Keratinocyte (primary cell): ENCODE measurements at regions not wholly inside any gene's neighbourhood (a gene's known extent, or its start where the extent isn't known, plus 50 kb on each side); places are given as distances from the start of the nearest gene placed in this dataset.

Experiments used
- DNase-seq: peaks from one replicate; pipeline ENCODE4 v3.0.0-alpha.2; 2011; ENCODE audit warnings: low read depth, missing footprints, low spot score
- FAIRE-seq: peaks from 2 replicates; lab custom pipeline; 2011; peaks lifted over from hg19 to GRCh38; lab: Jason Lieb, UNC
- H2AFZ ChIP-seq: 2 replicates; pipeline ENCODE4 v1.6.0; 2012; ENCODE audit warnings: low read length, control low read depth, inconsistent platforms; ENCODE audit not compliant: control insufficient read depth
- H3K27ac ChIP-seq: 2 replicates; pipeline ENCODE4 v1.5.1; 2011; ENCODE audit warnings: low read length; ENCODE audit not compliant: control insufficient read depth, insufficient read depth
- H3K27me3 ChIP-seq: 3 replicates; pipeline ENCODE4 v1.6.0; 2011; ENCODE audit warnings: low read length; ENCODE audit not compliant: control insufficient read depth, insufficient read depth; ENCODE audit errors: extremely low read depth
- H3K36me3 ChIP-seq, 2 experiments: 2 replicates in 1 of 2; 3 replicates in 1 of 2; pipeline ENCODE4 v1.5.1; 2011; ENCODE audit warnings: low read length in 2 of 2, mild to moderate bottlenecking in 1 of 2; ENCODE audit not compliant: control insufficient read depth in 2 of 2, insufficient read depth in 2 of 2; ENCODE audit errors: extremely low read depth in 1 of 2
- H3K4me1 ChIP-seq: 3 replicates; pipeline ENCODE4 v1.5.1; 2011; ENCODE audit warnings: low read length; ENCODE audit not compliant: control insufficient read depth, insufficient read depth; ENCODE audit errors: extremely low read depth
- H3K4me2 ChIP-seq: 3 replicates; pipeline ENCODE4 v1.6.0; 2011; ENCODE audit warnings: low read depth, low read length; ENCODE audit not compliant: control insufficient read depth, insufficient read depth; ENCODE audit errors: extremely low read depth
- H3K4me3 ChIP-seq, 3 experiments: fragments of 200-600 bp in 1 of 3; sonication (generic) in 1 of 3; 2 replicates in 2 of 3; 3 replicates in 1 of 3; pipeline ENCODE4 v1.5.1; 2011 to 2016; ENCODE audit warnings: low read length in 3 of 3, mild to moderate bottlenecking in 3 of 3, control low read depth in 2 of 3, inconsistent platforms in 1 of 3, low read depth in 1 of 3, mixed read lengths in 1 of 3, mixed run types in 1 of 3, moderate library complexity in 1 of 3; ENCODE audit not compliant: control insufficient read depth in 2 of 3, insufficient read depth in 2 of 3; ENCODE audit errors: extremely low read depth in 1 of 3
- H3K79me2 ChIP-seq: 2 replicates; pipeline ENCODE4 v1.6.0; 2012; ENCODE audit warnings: low read length; ENCODE audit not compliant: control insufficient read depth, insufficient read depth
- H3K9ac ChIP-seq: 3 replicates; pipeline ENCODE4 v1.6.0; 2011; ENCODE audit warnings: low read length; ENCODE audit not compliant: control insufficient read depth, insufficient read depth; ENCODE audit errors: extremely low read depth
- H3K9me1 ChIP-seq: 3 replicates; pipeline ENCODE4 v1.6.0; 2011; ENCODE audit warnings: low read length; ENCODE audit not compliant: control insufficient read depth, insufficient read depth; ENCODE audit errors: extremely low read depth
- H3K9me3 ChIP-seq: 2 replicates; pipeline ENCODE4 v1.5.1; 2012; ENCODE audit warnings: low read depth, low read length; ENCODE audit not compliant: control insufficient read depth
- H4K20me1 ChIP-seq: 3 replicates; pipeline ENCODE4 v1.6.0; 2011; ENCODE audit warnings: low read length; ENCODE audit not compliant: control insufficient read depth, insufficient read depth; ENCODE audit errors: extremely low read depth
- EZH2 ChIP-seq: IDR thresholded peaks from one replicate; pipeline ENCODE4 v1.6.1; 2012; ENCODE audit warnings: inconsistent platforms, mild to moderate bottlenecking, low read length, moderate library complexity
- dilution Hi-C: fragments of 300-500 bp; cut with MboI; formaldehyde crosslinking; loops from one replicate; pipeline ENCODE4 v1.7.0; 2020; ENCODE audit warnings: low sequenced_read_pairs; ENCODE audit not compliant: extremely low pct_ligation_motif_present
- TF ChIP-seq, protein P1 (sequence below), 3 experiments: IDR thresholded peaks in 1 of 3; conservative IDR thresholded peaks in 1 of 3; optimal IDR thresholded peaks in 1 of 3; 2 replicates in 2 of 3; 3 replicates in 1 of 3; pipeline versions ENCODE3 to v1.5.1; 2011; ENCODE audit warnings: low read length in 3 of 3, mild to moderate bottlenecking in 3 of 3, moderate library complexity in 2 of 3, control low read depth in 1 of 3, inconsistent platforms in 1 of 3; ENCODE audit not compliant: insufficient read depth in 2 of 3; ENCODE audit errors: extremely low read depth in 1 of 3

DNA sequence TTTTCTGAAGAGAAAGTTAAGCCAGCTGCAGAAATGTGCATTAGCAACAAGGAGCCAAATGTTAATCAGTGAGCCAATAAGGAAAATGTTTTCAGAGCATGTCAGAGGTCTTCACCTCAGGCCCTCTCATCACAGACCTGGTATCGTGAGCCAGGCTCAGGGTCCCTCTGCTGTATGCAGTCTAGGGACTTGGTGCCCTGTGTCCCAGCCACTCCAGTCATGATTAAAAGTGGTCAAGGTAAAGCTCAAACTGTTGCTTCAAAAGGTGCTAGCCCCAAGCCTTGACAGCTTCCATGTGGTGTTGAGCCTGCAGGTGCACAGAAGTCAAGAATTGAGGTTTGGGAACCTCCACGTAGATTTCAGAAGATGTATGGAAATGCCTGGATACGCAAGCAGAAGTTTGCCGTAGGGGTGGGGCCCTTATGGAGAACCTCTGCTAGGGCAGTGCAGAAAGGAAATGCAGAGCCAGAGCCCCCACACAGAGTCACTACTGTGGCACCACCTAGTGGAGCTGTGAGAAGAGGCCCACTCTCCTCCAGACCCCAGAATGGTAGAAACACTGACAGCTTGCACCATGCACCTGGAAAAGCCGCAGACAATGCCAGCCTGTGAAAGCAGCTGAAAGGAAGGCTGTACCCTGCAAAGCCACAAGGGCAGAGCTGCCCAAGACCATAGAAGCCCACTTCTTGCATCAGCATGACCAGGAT, 1128.7 kb downstream of the AMY1C start:
- no peak overlapping the region for H3K4me2 ChIP-seq
- H3K9me1 ChIP-seq = no peaks in the 10 kb centered on the region
- no peaks in the 10 kb centered on the region for H3K9me3 ChIP-seq
- H3K79me2 ChIP-seq = no peaks in the 10 kb centered on the region
- H3K36me3 ChIP-seq = no peaks in the 10 kb centered on the region
- no peaks in the 10 kb centered on the region for H3K4me1 ChIP-seq
- H2AFZ ChIP-seq = no peak overlapping the region
- TF ChIP-seq, protein P1, sequence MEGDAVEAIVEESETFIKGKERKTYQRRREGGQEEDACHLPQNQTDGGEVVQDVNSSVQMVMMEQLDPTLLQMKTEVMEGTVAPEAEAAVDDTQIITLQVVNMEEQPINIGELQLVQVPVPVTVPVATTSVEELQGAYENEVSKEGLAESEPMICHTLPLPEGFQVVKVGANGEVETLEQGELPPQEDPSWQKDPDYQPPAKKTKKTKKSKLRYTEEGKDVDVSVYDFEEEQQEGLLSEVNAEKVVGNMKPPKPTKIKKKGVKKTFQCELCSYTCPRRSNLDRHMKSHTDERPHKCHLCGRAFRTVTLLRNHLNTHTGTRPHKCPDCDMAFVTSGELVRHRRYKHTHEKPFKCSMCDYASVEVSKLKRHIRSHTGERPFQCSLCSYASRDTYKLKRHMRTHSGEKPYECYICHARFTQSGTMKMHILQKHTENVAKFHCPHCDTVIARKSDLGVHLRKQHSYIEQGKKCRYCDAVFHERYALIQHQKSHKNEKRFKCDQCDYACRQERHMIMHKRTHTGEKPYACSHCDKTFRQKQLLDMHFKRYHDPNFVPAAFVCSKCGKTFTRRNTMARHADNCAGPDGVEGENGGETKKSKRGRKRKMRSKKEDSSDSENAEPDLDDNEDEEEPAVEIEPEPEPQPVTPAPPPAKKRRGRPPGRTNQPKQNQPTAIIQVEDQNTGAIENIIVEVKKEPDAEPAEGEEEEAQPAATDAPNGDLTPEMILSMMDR (optimal IDR thresholded peaks at IDR 0.05 in 1 of 3, IDR thresholded peaks at IDR 0.05 in 1 of 3, conservative IDR thresholded peaks at IDR 0.05 in 1 of 3; ENCODE audit: extremely low read depth in 1 of 3, insufficient read depth in 2 of 3, low read length in 3 of 3) = no peak
- TF ChIP-seq EZH2 = no peak
- H3K9ac ChIP-seq = no peak overlapping the region
- dilution Hi-C loops = no loop called here
- no peaks in the 10 kb centered on the region for H4K20me1 ChIP-seq
- no peak for DNase-seq
- no peak overlapping the region for H3K4me3 ChIP-seq
- H3K27me3 ChIP-seq = no peaks in the 10 kb centered on the region
- no peak for FAIRE-seq
- H3K27ac ChIP-seq = no peak overlapping the region

DNA sequence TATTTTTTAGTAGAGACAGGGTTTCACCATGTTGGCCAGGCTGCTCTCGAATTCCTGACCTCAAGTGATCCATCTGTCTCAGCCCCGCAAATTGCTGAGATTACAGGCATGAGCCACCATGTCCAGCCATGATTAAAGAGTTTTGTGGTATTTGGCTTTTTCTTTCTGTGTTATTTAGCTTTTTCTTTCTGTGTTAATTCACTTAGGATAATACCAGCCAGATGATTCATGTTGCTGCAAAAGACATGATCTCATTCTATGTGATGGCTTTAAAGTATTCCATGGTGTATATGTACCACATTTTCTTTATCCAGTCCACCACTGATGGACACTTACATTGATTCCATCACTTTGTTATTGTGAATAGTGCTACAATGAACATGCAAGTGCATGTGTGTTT, 1135.2 kb downstream of the AMY1C start:
- Histone ChIP-seq H3K4me1 (no peaks in the 10 kb centered on the region), H3K27me3 (no peaks in the 10 kb centered on the region), H3K36me3 (no peaks in the 10 kb centered on the region), H3K4me3 (no peak overlapping the region), H3K79me2 (no peaks in the 10 kb centered on the region), H3K9ac (no peak overlapping the region), H3K27ac (no peak overlapping the region), H3K9me1 (no peaks in the 10 kb centered on the region), H3K9me3 (no peaks in the 10 kb centered on the region), H3K4me2 (no peak overlapping the region), H4K20me1 (no peaks in the 10 kb centered on the region), H2AFZ (no peak overlapping the region)
- FAIRE-seq (no peak), DNase-seq (no peak)
- TF ChIP-seq EZH2 = no peak
- TF ChIP-seq, protein P1 (optimal IDR thresholded peaks at IDR 0.05 in 1 of 3, IDR thresholded peaks at IDR 0.05 in 1 of 3, conservative IDR thresholded peaks at IDR 0.05 in 1 of 3; ENCODE audit: extremely low read depth in 1 of 3, insufficient read depth in 2 of 3, low read length in 3 of 3) = no peak
- dilution Hi-C loops = no loop called here
